Right renal pelvis (tissue), 4 donors: ENCODE measurements at regions not wholly inside any gene's neighbourhood (a gene's known extent, or its start where the extent isn't known, plus 50 kb on each side); places are given as distances from the start of the nearest gene placed in this dataset.
"Not testable (repeated sequence)": the region's sequence is repeated elsewhere in the genome, so short reads cannot be mapped to it uniquely, and the experiment has no call there.

Experiments
- DNase-seq, 4 donors: peaks; one replicate each; pipeline ENCODE4 v3.0.0-alpha.2; 2013; ENCODE audit warnings: low read depth in 4 of 4, low spot score in 3 of 4, missing footprints in 1 of 4

GRCh38 chr12:124707316-124707715, 139.9 kb upstream of the NCOR2 start:
- no peak for DNase-seq

- DNase-seq: no peak
Observed at GRCh38 chr12:124706363-124706762, 139.0 kb upstream of the NCOR2 start.

- no peak for DNase-seq
Observed at GRCh38 chr12:124705545-124706138, 138.2 kb upstream of the NCOR2 start.

- DNase-seq: no peak
Observed at GRCh38 chr12:124704619-124705018, 137.2 kb upstream of the NCOR2 start.

- no peak for DNase-seq
Observed at GRCh38 chr12:124703856-124704255, 136.4 kb upstream of the NCOR2 start.

GRCh38 chr12:124702736-124703135, 135.3 kb upstream of the NCOR2 start:
- DNase-seq: no peak

- no peak for DNase-seq
Observed at GRCh38 chr12:124700810-124701592, 133.6 kb upstream of the NCOR2 start.

GRCh38 chr12:124699909-124700308, 132.5 kb upstream of the NCOR2 start:
- no peak for DNase-seq

GRCh38 chr12:124698998-124699305, 131.5 kb upstream of the NCOR2 start:
- no peak for DNase-seq

- no peak for DNase-seq
Observed at GRCh38 chr12:124698211-124698997, 131.0 kb upstream of the NCOR2 start.

GRCh38 chr12:124697722-124698121, 130.3 kb upstream of the NCOR2 start:
- DNase-seq: not testable (repeated sequence)

GRCh38 chr12:124696693-124697476, 129.5 kb upstream of the NCOR2 start:
- DNase-seq: no peak

- no peak for DNase-seq
Observed at GRCh38 chr12:124695861-124696260, 128.4 kb upstream of the NCOR2 start.

GRCh38 chr12:124694846-124695497, 127.6 kb upstream of the NCOR2 start:
- DNase-seq: peak in 1 of 4 donors; percentile 61

- DNase-seq: no peak
Observed at GRCh38 chr12:124694250-124694649, 126.8 kb upstream of the NCOR2 start.

GRCh38 chr12:124693111-124693723, 125.8 kb upstream of the NCOR2 start:
- no peak for DNase-seq

- DNase-seq: no peak
Observed at GRCh38 chr12:124692443-124692842, 125.0 kb upstream of the NCOR2 start.

- no peak for DNase-seq
Observed at GRCh38 chr12:124691429-124691828, 124.0 kb upstream of the NCOR2 start.

- no peak for DNase-seq
Observed at GRCh38 chr12:124689631-124690030, 122.2 kb upstream of the NCOR2 start.
